Mesendoderm (in vitro differentiated cells): ENCODE measurements at regions not wholly inside any gene's neighbourhood (a gene's known extent, or its start where the extent isn't known, plus 50 kb on each side); places are given as distances from the start of the nearest gene placed in this dataset.
"Not testable (repeated sequence)": the region's sequence is repeated elsewhere in the genome, so short reads cannot be mapped to it uniquely, and the experiment has no call there.

Experiments
- DNase-seq: peaks from one replicate; pipeline ENCODE4 v3.0.0; 2013
- H2AK5ac ChIP-seq: 2 replicates; pipeline ENCODE4 v1.6.1; 2013; ENCODE audit warnings: low read length, inconsistent platforms
- H2BK120ac ChIP-seq: 2 replicates; pipeline ENCODE4 v1.6.1; 2013; ENCODE audit warnings: low read depth, mild to moderate bottlenecking, low read length, moderate library complexity, mixed read lengths
- H2BK15ac ChIP-seq: replicated peaks from 2 replicates; pipeline ENCODE4 v1.6.1; 2013; ENCODE audit warnings: low read depth, mild to moderate bottlenecking, moderate library complexity
- H2BK5ac ChIP-seq: 2 replicates; pipeline ENCODE4 v1.6.1; 2013; ENCODE audit warnings: low read length, inconsistent platforms
- H3K18ac ChIP-seq: 2 replicates; pipeline ENCODE4 v1.6.1; 2013; ENCODE audit warnings: mild to moderate bottlenecking, low read length, mixed read lengths
- H3K23ac ChIP-seq: one replicate; pipeline ENCODE4 v1.6.1; 2013; ENCODE audit warnings: low read length
- H3K27ac ChIP-seq: 2 replicates; pipeline ENCODE4 v1.5.1; 2013; ENCODE audit warnings: low read depth, mild to moderate bottlenecking, inconsistent platforms, low read length, moderate library complexity
- H3K27me3 ChIP-seq: 2 replicates; pipeline ENCODE4 v1.6.1; 2013; ENCODE audit warnings: low read length, control low read depth, mild to moderate bottlenecking, inconsistent platforms; ENCODE audit not compliant: insufficient read depth, poor library complexity
- H3K36me3 ChIP-seq: 2 replicates; pipeline ENCODE4 v1.6.1; 2013; ENCODE audit warnings: low read length, inconsistent platforms; ENCODE audit not compliant: control insufficient read depth, insufficient read depth
- H3K4ac ChIP-seq: one replicate; pipeline ENCODE4 v1.6.1; 2013; ENCODE audit warnings: low read depth, mild to moderate bottlenecking, low read length, moderate library complexity
- H3K4me1 ChIP-seq: 2 replicates; pipeline ENCODE4 v1.6.1; 2013; ENCODE audit warnings: low read depth, low read length, inconsistent platforms; ENCODE audit not compliant: control insufficient read depth
- H3K4me2 ChIP-seq: 2 replicates; pipeline ENCODE4 v1.6.1; 2013; ENCODE audit warnings: low read length
- H3K4me3 ChIP-seq: 2 replicates; pipeline ENCODE4 v1.5.1; 2013; ENCODE audit warnings: mild to moderate bottlenecking, low read length
- H3K56ac ChIP-seq: one replicate; pipeline ENCODE4 v1.6.1; 2013; ENCODE audit warnings: low read length
- H3K79me1 ChIP-seq: 2 replicates; pipeline ENCODE4 v1.6.1; 2013; ENCODE audit warnings: low read length, inconsistent platforms
- H3K79me2 ChIP-seq: 2 replicates; pipeline ENCODE4 v1.6.1; 2013; ENCODE audit warnings: mild to moderate bottlenecking, low read length; ENCODE audit not compliant: control insufficient read depth, insufficient read depth
- H3K9ac ChIP-seq: 2 replicates; pipeline ENCODE4 v1.6.1; 2013; ENCODE audit warnings: low read length, inconsistent platforms
- H4K5ac ChIP-seq: one replicate; pipeline ENCODE4 v1.6.1; 2013; ENCODE audit warnings: low read length
- H4K8ac ChIP-seq: one replicate; pipeline ENCODE4 v1.6.1; 2013; ENCODE audit warnings: low read depth, mild to moderate bottlenecking, control low read depth, low read length, moderate library complexity
- WGBS: extraction: QIAGEN DNeasy Blood & Tissue Kit; methylation state at CpG from one replicate; pipeline ENCODE4 v1.1.7; 2013; ENCODE audit warnings: low lambda C conversion rate, missing lambda C conversion rate; ENCODE audit not compliant: insufficient coverage; ENCODE audit errors: extremely low coverage; 5-methylcytosine and 5-hydroxymethylcytosine counted together

GRCh38 chr9:119672763-119673162 lies 303.5 kb upstream of the BRINP1 start:
- H3K4me3 ChIP-seq, H3K4me1 ChIP-seq, H3K79me2 ChIP-seq, H3K56ac ChIP-seq, H3K79me1 ChIP-seq, H3K27ac ChIP-seq, H4K8ac ChIP-seq, H3K18ac ChIP-seq, H3K27me3 ChIP-seq, H4K5ac ChIP-seq, H3K4me2 ChIP-seq, H3K9ac ChIP-seq, H2AK5ac ChIP-seq, H3K23ac ChIP-seq, H2BK15ac ChIP-seq, DNase-seq, H3K4ac ChIP-seq, H2BK5ac ChIP-seq, H3K36me3 ChIP-seq, H2BK120ac ChIP-seq: not testable (repeated sequence)
- WGBS = no CpG with 5 or more reads among the region's 4 CpGs

GRCh38 chr9:119667916-119668315 lies 298.7 kb upstream of the BRINP1 start:
- H3K79me2 ChIP-seq = no peaks in the 10 kb centered on the region
- no peak overlapping the region for H3K4me2 ChIP-seq
- H3K23ac ChIP-seq = no peak overlapping the region
- no peak overlapping the region for H3K18ac ChIP-seq
- H3K27me3 ChIP-seq = no peaks in the 10 kb centered on the region
- no peak overlapping the region for H3K4me3 ChIP-seq
- no CpG with 5 or more reads among the region's 2 CpGs for WGBS
- H3K36me3 ChIP-seq = no peaks in the 10 kb centered on the region
- no peak overlapping the region for H4K5ac ChIP-seq
- no peak for DNase-seq
- H2BK5ac ChIP-seq = no peak overlapping the region
- no peak overlapping the region for H3K9ac ChIP-seq
- H4K8ac ChIP-seq = no peak overlapping the region
- no peaks in the 10 kb centered on the region for H3K79me1 ChIP-seq
- H3K56ac ChIP-seq = no peak overlapping the region
- no peaks in the 10 kb centered on the region for H3K4me1 ChIP-seq
- H3K27ac ChIP-seq = no peak overlapping the region
- no peak overlapping the region for H2BK120ac ChIP-seq
- no peak overlapping the region for H2AK5ac ChIP-seq
- H2BK15ac ChIP-seq = no peak overlapping the region
- H3K4ac ChIP-seq = no peak overlapping the region

GRCh38 chr9:119667163-119667562 lies 297.9 kb upstream of the BRINP1 start:
- H4K8ac ChIP-seq = no peak overlapping the region
- H3K79me2 ChIP-seq = no peaks in the 10 kb centered on the region
- no peak overlapping the region for H3K27ac ChIP-seq
- no peak overlapping the region for H3K23ac ChIP-seq
- no peak overlapping the region for H3K18ac ChIP-seq
- H3K4me1 ChIP-seq = no peaks in the 10 kb centered on the region
- no peak overlapping the region for H3K56ac ChIP-seq
- H3K4me3 ChIP-seq = no peak overlapping the region
- no peak overlapping the region for H2BK15ac ChIP-seq
- H3K36me3 ChIP-seq = no peaks in the 10 kb centered on the region
- H2AK5ac ChIP-seq = no peak overlapping the region
- H2BK120ac ChIP-seq = no peak overlapping the region
- no peak overlapping the region for H3K4me2 ChIP-seq
- H3K9ac ChIP-seq = no peak overlapping the region
- no peak overlapping the region for H4K5ac ChIP-seq
- no CpG with 5 or more reads among the region's 2 CpGs for WGBS
- H2BK5ac ChIP-seq = no peak overlapping the region
- H3K4ac ChIP-seq = no peak overlapping the region
- peak; percentile 29 for DNase-seq
- no peaks in the 10 kb centered on the region for H3K27me3 ChIP-seq
- H3K79me1 ChIP-seq = no peaks in the 10 kb centered on the region

GRCh38 chr9:119662329-119662728 lies 293.1 kb upstream of the BRINP1 start:
- Histone ChIP-seq H3K18ac (no peak overlapping the region), H2BK15ac (no peak overlapping the region), H3K27me3 (no peaks in the 10 kb centered on the region), H3K79me1 (no peaks in the 10 kb centered on the region), H3K4ac (no peak overlapping the region), H4K5ac (no peak overlapping the region), H3K27ac (no peak overlapping the region), H3K9ac (no peak overlapping the region), H3K23ac (no peak overlapping the region), H2AK5ac (no peak overlapping the region), H3K79me2 (no peaks in the 10 kb centered on the region), H3K36me3 (no peaks in the 10 kb centered on the region), H3K4me3 (no peak overlapping the region), H3K4me2 (no peak overlapping the region), H4K8ac (no peak overlapping the region), H2BK5ac (no peak overlapping the region), H3K56ac (no peak overlapping the region), H3K4me1 (no peaks in the 10 kb centered on the region), H2BK120ac (no peak overlapping the region)
- no CpG with 5 or more reads among the region's 4 CpGs for WGBS
- DNase-seq = no peak

- Histone ChIP-seq H3K27ac (no peak overlapping the region), H3K27me3 (no peaks in the 10 kb centered on the region), H3K18ac (no peak overlapping the region), H4K8ac (no peak overlapping the region), H3K79me2 (no peaks in the 10 kb centered on the region), H3K4ac (no peak overlapping the region), H3K9ac (no peak overlapping the region), H2BK5ac (no peak overlapping the region), H2BK120ac (no peak overlapping the region), H3K4me2 (no peak overlapping the region), H3K79me1 (no peaks in the 10 kb centered on the region), H4K5ac (no peak overlapping the region), H2BK15ac (no peak overlapping the region), H3K4me3 (no peak overlapping the region), H3K23ac (no peak overlapping the region), H3K56ac (no peak overlapping the region), H3K4me1 (no peaks in the 10 kb centered on the region), H3K36me3 (no peaks in the 10 kb centered on the region), H2AK5ac (no peak overlapping the region)
- WGBS = no CpG with 5 or more reads among the region's 5 CpGs
- no peak for DNase-seq
These were observed 283.7 kb upstream of the BRINP1 start for GRCh38 chr9:119652931-119653330.

- DNase-seq = no peak
- Histone ChIP-seq H3K79me2 (no peaks in the 10 kb centered on the region), H4K8ac (no peak overlapping the region), H3K79me1 (no peaks in the 10 kb centered on the region), H3K9ac (no peak overlapping the region), H3K4ac (no peak overlapping the region), H3K23ac (no peak overlapping the region), H3K4me2 (no peak overlapping the region), H2BK5ac (no peak overlapping the region), H3K18ac (no peak overlapping the region), H3K4me1 (no peaks in the 10 kb centered on the region), H3K27ac (no peak overlapping the region), H4K5ac (no peak overlapping the region), H3K36me3 (no peaks in the 10 kb centered on the region), H3K4me3 (no peak overlapping the region), H3K27me3 (no peaks in the 10 kb centered on the region), H2AK5ac (no peak overlapping the region), H2BK15ac (no peak overlapping the region), H3K56ac (no peak overlapping the region), H2BK120ac (no peak overlapping the region)
These were observed 280.0 kb upstream of the BRINP1 start for GRCh38 chr9:119649205-119649604.
